ENCODE measurements at regions not wholly inside any gene's neighbourhood (a gene's known extent, or its start where the extent isn't known, plus 50 kb on each side); places are given as distances from the start of the nearest gene placed in this dataset.

- TF ChIP-seq ZNF600 (tag by site-specific recombination; IDR thresholded peaks at IDR 0.05) (no peak), ZNF211 (tag by site-specific recombination; IDR thresholded peaks at IDR 0.05; ENCODE audit: low read depth) (no peak), CTCF (tag by site-specific recombination; IDR thresholded peaks at IDR 0.05) (no peak), ZNF174 (tag by site-specific recombination; IDR thresholded peaks at IDR 0.05) (no peak), ZNF791 (tag by site-specific recombination; IDR thresholded peaks at IDR 0.05) (no peak), ZBTB21 (tag by site-specific recombination; IDR thresholded peaks at IDR 0.05) (no peak), ZNF24 (tag by site-specific recombination; IDR thresholded peaks at IDR 0.05) (no peak), ZNF768 (tag by site-specific recombination; IDR thresholded peaks at IDR 0.05) (no peak), REST (tag by site-specific recombination; IDR thresholded peaks at IDR 0.05) (no peak), ATF2 (tag by site-specific recombination; IDR thresholded peaks at IDR 0.05; ENCODE audit: low read depth) (no peak), ZBTB1 (tag by site-specific recombination; IDR thresholded peaks at IDR 0.05) (no peak), ZXDB (tag by site-specific recombination; IDR thresholded peaks at IDR 0.05) (no peak), ZNF558 (tag by site-specific recombination; IDR thresholded peaks at IDR 0.05) (no peak), INSM2 (tag by site-specific recombination; IDR thresholded peaks at IDR 0.05) (no peak)
Observed at GRCh38 chr22:23405366-23405851, 174.7 kb downstream of the IGLL1 start.

Measured in HEK293 (cell line).